ENCODE measurements at regions not wholly inside any gene's neighbourhood (a gene's known extent, or its start where the extent isn't known, plus 50 kb on each side); places are given as distances from the start of the nearest gene placed in this dataset.

GRCh38 chr11:79514695-79515094, 73.9 kb upstream of the TENM4 start:
- TF ChIP-seq SNAI2 (CRISPR knock-in tag; IDR thresholded peaks at IDR 0.05): no peak
- no peak for TF ChIP-seq ARNTL (CRISPR knock-in tag; IDR thresholded peaks at IDR 0.05; ENCODE audit: borderline replicate concordance, low read depth)
- no peak for TF ChIP-seq BACH2 (CRISPR knock-in tag; IDR thresholded peaks at IDR 0.05; ENCODE audit: borderline replicate concordance)
- no peak for TF ChIP-seq ZNF70 (CRISPR knock-in tag; IDR thresholded peaks at IDR 0.05)
- TF ChIP-seq CREB5 (CRISPR knock-in tag; IDR thresholded peaks at IDR 0.05; ENCODE audit: low read depth): no peak
- no peak for TF ChIP-seq TOX (CRISPR knock-in tag; IDR thresholded peaks at IDR 0.05; ENCODE audit: borderline replicate concordance)
- no peak for TF ChIP-seq GLIS3 (CRISPR knock-in tag; IDR thresholded peaks at IDR 0.05)
- no peak for TF ChIP-seq TCF4 (CRISPR knock-in tag; IDR thresholded peaks at IDR 0.05; ENCODE audit: borderline replicate concordance)
- TF ChIP-seq OSR1 (CRISPR knock-in tag; IDR thresholded peaks at IDR 0.05): no peak
- TF ChIP-seq, protein P1, sequence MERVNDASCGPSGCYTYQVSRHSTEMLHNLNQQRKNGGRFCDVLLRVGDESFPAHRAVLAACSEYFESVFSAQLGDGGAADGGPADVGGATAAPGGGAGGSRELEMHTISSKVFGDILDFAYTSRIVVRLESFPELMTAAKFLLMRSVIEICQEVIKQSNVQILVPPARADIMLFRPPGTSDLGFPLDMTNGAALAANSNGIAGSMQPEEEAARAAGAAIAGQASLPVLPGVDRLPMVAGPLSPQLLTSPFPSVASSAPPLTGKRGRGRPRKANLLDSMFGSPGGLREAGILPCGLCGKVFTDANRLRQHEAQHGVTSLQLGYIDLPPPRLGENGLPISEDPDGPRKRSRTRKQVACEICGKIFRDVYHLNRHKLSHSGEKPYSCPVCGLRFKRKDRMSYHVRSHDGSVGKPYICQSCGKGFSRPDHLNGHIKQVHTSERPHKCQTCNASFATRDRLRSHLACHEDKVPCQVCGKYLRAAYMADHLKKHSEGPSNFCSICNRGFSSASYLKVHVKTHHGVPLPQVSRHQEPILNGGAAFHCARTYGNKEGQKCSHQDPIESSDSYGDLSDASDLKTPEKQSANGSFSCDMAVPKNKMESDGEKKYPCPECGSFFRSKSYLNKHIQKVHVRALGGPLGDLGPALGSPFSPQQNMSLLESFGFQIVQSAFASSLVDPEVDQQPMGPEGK (CRISPR knock-in tag; IDR thresholded peaks at IDR 0.05; ENCODE audit: borderline replicate concordance): no peak
- TF ChIP-seq, protein P2, sequence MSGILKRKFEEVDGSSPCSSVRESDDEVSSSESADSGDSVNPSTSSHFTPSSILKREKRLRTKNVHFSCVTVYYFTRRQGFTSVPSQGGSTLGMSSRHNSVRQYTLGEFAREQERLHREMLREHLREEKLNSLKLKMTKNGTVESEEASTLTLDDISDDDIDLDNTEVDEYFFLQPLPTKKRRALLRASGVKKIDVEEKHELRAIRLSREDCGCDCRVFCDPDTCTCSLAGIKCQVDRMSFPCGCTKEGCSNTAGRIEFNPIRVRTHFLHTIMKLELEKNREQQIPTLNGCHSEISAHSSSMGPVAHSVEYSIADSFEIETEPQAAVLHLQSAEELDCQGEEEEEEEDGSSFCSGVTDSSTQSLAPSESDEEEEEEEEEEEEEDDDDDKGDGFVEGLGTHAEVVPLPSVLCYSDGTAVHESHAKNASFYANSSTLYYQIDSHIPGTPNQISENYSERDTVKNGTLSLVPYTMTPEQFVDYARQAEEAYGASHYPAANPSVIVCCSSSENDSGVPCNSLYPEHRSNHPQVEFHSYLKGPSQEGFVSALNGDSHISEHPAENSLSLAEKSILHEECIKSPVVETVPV (CRISPR knock-in tag; IDR thresholded peaks at IDR 0.05): no peak
- TF ChIP-seq ZC3H10 (CRISPR knock-in tag; IDR thresholded peaks at IDR 0.05): no peak
- TF ChIP-seq POU6F1 (CRISPR knock-in tag; IDR thresholded peaks at IDR 0.05; ENCODE audit: borderline replicate concordance, low read depth): no peak
- TF ChIP-seq ZNF8 (CRISPR knock-in tag; IDR thresholded peaks at IDR 0.05): no peak
- ATAC-seq: no peak

DNA sequence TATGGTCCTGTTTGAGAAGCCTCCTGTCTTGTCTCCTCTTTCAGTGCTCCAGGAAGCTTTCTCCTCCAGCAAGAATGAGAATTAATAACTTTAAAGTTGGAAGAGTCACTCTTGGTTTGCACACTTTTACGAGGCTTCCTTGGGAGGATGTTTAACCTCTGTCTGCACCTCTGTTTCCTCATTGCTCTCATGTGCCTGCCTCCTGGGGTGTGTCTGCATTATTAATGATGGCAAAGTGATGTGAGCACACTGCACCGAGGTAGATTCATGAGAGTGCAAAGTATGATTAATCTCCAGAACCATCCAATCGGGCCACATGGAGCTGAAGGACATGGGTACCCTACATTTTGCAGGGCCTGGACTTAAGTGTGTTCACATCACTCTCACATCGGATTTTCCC, 73.5 kb upstream of the TENM4 start:
- TF ChIP-seq GLIS3 (CRISPR knock-in tag; IDR thresholded peaks at IDR 0.05) (no peak), ESRRG (CRISPR knock-in tag; IDR thresholded peaks at IDR 0.05) (no peak), TCF4 (CRISPR knock-in tag; IDR thresholded peaks at IDR 0.05; ENCODE audit: borderline replicate concordance) (no peak), OSR1 (CRISPR knock-in tag; IDR thresholded peaks at IDR 0.05) (no peak), TOX (CRISPR knock-in tag; IDR thresholded peaks at IDR 0.05; ENCODE audit: borderline replicate concordance) (no peak), ZC3H10 (CRISPR knock-in tag; IDR thresholded peaks at IDR 0.05) (no peak), ARNTL (CRISPR knock-in tag; IDR thresholded peaks at IDR 0.05; ENCODE audit: borderline replicate concordance, low read depth) (no peak), PPARA (CRISPR knock-in tag; IDR thresholded peaks at IDR 0.05; ENCODE audit: borderline replicate concordance) (no peak), ZNF565 (CRISPR knock-in tag; conservative IDR thresholded peaks at IDR 0.05; ENCODE audit: low read depth) (no peak), ZFP30 (CRISPR knock-in tag; IDR thresholded peaks at IDR 0.05) (no peak), RARB (CRISPR knock-in tag; IDR thresholded peaks at IDR 0.05) (no peak), ZFP3 (CRISPR knock-in tag; IDR thresholded peaks at IDR 0.05) (no peak), SNAI2 (CRISPR knock-in tag; IDR thresholded peaks at IDR 0.05) (no peak), CREB5 (CRISPR knock-in tag; IDR thresholded peaks at IDR 0.05; ENCODE audit: low read depth) (no peak), CSDC2 (CRISPR knock-in tag; IDR thresholded peaks at IDR 0.05) (no peak), BACH2 (CRISPR knock-in tag; IDR thresholded peaks at IDR 0.05; ENCODE audit: borderline replicate concordance) (no peak)
- TF ChIP-seq, protein P2 (CRISPR knock-in tag; IDR thresholded peaks at IDR 0.05): no peak
- TF ChIP-seq, protein P1 (CRISPR knock-in tag; IDR thresholded peaks at IDR 0.05; ENCODE audit: borderline replicate concordance): no peak
- TF ChIP-seq, protein P3, sequence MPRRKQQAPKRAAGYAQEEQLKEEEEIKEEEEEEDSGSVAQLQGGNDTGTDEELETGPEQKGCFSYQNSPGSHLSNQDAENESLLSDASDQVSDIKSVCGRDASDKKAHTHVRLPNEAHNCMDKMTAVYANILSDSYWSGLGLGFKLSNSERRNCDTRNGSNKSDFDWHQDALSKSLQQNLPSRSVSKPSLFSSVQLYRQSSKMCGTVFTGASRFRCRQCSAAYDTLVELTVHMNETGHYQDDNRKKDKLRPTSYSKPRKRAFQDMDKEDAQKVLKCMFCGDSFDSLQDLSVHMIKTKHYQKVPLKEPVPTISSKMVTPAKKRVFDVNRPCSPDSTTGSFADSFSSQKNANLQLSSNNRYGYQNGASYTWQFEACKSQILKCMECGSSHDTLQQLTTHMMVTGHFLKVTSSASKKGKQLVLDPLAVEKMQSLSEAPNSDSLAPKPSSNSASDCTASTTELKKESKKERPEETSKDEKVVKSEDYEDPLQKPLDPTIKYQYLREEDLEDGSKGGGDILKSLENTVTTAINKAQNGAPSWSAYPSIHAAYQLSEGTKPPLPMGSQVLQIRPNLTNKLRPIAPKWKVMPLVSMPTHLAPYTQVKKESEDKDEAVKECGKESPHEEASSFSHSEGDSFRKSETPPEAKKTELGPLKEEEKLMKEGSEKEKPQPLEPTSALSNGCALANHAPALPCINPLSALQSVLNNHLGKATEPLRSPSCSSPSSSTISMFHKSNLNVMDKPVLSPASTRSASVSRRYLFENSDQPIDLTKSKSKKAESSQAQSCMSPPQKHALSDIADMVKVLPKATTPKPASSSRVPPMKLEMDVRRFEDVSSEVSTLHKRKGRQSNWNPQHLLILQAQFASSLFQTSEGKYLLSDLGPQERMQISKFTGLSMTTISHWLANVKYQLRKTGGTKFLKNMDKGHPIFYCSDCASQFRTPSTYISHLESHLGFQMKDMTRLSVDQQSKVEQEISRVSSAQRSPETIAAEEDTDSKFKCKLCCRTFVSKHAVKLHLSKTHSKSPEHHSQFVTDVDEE (CRISPR knock-in tag; IDR thresholded peaks at IDR 0.05): no peak
- no peak for ATAC-seq

All from SK-N-SH treated with all-trans-retinoic acid at 6 μM for 48 hours (cell line).